Hypothalamus (tissue), 51 donors: ENCODE measurements at regions not wholly inside any gene's neighbourhood (a gene's known extent, or its start where the extent isn't known, plus 50 kb on each side); places are given as distances from the start of the nearest gene placed in this dataset.
"Not testable (repeated sequence)": the region's sequence is repeated elsewhere in the genome, so short reads cannot be mapped to it uniquely, and the experiment has no call there.

Experiments
- DNase-seq, 51 donors: peaks; one replicate each; lab custom pipeline; 2025; lab: John Stamatoyannopoulos, UW

DNA sequence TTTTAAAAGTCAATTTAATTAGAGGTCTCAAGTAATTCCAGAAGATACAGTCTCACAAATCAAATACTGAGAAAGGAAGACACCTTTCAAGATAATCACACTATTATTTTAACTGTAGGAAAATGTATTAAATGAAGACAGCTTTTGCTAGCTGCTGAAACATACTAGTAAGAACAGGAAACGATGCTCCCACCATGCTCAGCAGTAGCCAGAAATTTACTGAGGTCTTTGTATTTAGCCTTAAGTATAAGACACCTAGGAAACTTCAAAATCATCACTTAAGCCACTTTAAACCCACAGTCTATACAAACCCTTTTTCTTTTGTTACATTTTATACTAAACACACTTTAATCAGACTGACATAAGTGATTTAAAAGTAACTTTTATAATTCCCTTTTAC lies 72.7 kb upstream of the NPIPB12 start:
- not testable (repeated sequence) for DNase-seq

- DNase-seq = not testable (repeated sequence)
These were observed 75.6 kb upstream of the NPIPB12 start for GRCh38 chr16:29581764-29582163.

DNA sequence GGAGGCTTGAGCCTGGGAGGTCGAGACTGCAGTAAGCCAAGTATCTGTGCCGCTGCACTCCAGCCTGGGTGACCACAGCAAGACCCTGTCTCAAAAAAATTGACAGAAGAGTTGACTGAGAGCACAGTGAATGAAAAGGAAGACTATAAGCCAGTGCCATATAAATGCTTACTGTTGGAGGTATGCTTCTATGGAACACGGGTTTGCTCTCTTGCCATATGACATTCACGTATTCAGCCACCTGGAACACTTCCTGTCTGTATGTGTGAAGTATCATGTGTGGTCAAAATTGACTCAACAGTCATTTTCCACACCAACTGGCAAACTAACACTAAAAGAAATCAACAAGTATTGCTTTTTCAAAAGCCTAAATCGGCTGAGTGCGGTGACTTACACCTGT lies 71.1 kb upstream of the SPN start:
- DNase-seq = not testable (repeated sequence)

GRCh38 chr16:29594269-29594925 lies 68.7 kb upstream of the SPN start:
- DNase-seq = not testable (repeated sequence)

DNA sequence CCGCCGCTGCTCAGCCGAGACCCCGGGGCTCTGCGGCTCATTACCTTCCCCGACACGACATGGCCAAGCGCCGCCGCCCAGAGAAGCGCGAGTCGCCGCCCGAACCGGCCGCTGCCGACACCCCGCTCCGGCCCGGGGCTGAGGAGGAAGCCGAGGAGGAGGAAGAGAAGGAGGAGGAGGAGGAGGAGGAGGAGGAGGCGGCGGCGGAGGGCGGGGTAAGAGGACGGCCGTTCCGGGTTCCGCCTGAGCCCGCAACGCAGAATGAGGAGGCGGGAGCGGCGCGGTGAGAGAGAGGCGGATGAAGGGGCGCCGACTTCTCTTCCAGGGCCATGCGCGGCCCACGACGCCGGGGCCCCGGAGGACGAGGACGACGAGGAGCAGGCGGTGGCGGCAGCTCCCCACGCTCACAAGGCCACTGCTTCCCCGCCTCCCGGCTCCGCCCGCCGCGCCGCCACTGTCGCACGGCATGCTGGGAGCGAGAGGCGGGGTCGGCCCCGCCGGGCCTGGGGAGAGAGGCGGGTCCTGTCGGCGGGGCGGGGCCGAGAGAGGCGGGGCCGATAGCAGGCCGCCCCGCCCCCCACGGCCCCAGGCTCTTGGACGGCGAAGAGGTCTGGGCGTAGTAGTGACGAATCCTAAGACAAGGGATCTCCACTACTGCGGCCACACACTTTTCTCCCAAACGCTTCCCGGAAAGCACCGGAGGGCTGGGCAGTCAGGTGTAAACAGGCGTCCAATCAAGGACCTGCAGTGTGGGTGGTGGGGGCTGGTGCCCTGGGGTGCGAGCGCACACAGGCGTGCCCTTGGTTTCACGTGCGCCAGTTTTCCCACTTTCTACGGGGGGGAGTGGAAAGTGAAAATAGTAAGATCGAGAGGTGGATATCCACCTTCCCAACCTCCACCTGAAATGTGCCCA lies 67.9 kb upstream of the SPN start:
- peak in 50 of 51 donors; percentile 44 to 92 (median 82) for DNase-seq

DNA sequence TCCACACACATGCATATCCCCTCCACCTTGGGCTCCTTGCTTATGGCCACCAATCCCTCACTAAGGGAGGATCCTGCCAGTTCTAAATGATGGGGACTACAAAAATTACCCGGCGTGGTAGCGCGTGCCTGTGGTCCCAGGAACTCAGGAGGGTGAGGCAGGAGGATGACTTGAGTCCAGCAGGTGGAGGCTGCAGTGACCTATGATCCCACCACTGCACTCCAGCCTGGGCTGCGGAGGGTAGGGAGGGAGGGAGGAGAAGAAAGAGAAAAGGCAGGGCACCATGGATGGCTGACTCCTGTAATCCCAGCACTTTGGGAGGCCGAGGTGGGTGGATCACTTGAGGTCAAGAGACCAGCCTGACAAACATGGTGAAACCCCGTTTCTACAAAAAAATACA lies 66.0 kb upstream of the SPN start:
- DNase-seq = not testable (repeated sequence)

GRCh38 chr16:29600111-29601000 lies 62.7 kb upstream of the SPN start:
- not testable (repeated sequence) for DNase-seq

DNA sequence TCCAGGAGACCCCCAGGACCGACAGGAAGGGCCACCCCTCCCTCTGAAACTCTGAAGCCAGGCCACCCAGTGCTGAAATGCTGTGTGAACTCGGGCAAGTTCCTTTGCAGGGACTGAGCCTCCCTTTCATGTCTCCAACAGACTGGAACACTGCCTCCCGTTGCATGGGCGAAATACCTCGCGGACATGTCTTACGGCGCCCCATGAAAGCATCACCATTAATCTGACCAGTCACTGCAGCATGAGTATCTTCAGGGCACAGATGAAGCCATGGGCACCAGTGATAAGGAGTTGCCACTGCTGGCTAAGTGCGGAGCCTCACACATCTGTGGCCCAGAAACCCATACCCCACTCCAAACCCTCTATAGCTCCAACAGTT lies 60.8 kb upstream of the SPN start:
- DNase-seq = not testable (repeated sequence)

DNA sequence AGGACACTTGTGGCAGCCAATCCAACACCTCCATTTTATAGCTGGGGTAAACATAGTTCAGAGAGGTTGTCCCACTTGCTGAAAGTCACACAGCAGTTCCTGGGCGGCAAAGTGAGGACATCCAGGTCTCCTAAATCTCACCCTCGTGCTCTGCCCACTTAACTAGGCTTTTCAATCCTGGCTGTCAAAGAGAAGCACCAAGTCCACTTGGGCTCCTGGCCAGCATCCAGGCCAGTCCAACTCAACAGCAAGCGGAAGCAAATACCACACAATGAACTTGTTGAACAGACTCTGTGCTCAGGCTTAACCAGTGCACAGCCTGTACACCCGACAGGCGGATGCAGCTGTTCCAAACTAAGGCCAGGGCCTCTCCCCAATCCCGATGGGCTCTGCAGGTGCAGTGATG lies 60.4 kb upstream of the SPN start:
- peak in 2 of 51 donors; percentile 11 to 26 for DNase-seq

GRCh38 chr16:29604631-29605549 lies 58.2 kb upstream of the SPN start:
- peak in 11 of 51 donors; percentile 12 to 53 (median 39) for DNase-seq

DNA sequence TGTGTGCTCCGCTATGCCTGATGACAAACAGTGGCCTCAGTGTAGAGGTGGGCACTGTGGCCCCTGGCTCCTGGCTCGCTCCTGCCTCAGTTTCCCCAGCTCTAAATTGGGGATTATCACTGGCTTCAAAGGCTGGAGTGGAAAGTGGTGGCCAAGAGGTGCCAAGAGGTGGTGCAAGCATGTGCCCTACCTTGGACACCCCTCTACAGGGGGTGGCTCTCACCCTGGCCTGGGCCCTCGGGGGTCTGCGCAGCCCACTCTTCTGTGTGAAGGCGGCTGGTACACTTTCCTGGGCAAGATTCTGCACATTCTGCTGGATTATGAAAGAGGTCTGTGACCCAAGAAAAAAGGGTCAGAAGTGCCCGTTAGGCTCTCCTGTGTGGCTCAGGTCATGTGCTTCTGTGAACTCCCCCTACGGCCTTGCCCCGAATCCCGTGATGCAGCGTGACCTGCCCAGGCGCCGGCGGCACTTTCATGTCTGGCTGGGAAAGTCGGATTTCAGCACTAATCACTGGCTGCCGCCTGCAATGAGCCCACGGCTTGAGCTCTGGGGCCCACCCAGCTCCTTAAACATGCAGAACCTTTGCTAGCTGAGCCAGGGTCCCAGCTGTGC lies 57.3 kb upstream of the SPN start:
- DNase-seq = not testable (repeated sequence)

DNA sequence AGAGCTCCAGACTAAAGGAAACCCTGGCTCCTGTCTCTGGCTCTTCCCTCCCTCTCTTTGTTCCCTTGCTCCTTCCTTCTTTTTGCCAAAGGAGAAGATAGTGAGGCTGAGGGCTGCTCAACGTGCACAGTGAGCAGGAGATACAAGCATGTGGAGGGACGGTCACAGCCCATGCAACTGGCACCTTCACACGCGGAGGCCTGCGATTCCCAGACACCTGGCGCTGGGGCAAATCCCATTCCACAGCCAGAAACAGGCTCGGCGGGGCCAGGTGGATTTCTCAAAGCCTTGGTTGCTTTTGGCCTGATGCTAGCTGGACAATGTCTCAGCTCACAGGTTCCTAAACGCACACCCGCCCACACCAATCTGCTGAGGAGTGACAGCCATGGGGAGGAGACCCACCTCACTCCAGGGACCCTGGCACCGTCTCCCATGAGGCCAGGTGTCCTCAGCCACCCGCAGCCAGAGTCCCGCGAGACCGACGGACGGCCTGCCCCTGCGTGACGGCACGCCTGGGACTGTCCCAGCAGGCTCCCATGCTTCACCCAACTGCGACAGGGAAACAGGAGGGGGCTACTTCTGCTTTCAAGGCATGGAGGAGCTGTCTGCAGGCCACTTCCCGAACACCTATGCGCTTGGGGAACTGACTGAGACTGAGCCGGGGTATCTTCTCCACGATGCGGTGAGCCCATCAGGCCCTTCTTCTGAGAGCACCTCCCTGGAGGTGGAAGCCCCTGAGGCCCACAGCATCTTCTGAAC lies 56.2 kb upstream of the SPN start:
- not testable (repeated sequence) for DNase-seq

DNA sequence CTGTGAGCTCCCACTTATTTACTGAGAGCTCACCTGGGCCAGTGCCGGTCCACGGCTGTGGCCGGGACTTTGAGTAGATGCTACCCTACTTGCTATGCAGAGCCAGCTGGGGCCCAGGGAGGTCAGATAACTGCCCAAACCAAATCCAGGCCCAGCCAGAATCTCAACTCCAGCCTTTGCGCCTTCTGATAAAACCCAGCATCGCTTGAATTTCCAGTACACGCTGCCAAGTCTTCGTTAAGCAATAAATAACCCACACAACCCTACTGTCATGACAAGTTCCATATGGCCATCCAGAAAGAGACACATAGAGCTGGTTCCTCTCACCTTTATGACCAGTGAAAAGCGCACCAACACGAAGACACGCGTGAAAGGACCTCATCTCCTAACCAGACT lies 55.6 kb upstream of the SPN start:
- DNase-seq = not testable (repeated sequence)

GRCh38 chr16:29612381-29613306 lies 50.4 kb upstream of the SPN start:
- DNase-seq = not testable (repeated sequence)
